Kidney tubule cell (primary cell): ENCODE measurements at regions not wholly inside any gene's neighbourhood (a gene's known extent, or its start where the extent isn't known, plus 50 kb on each side); places are given as distances from the start of the nearest gene placed in this dataset.
"Not testable (repeated sequence)": the region's sequence is repeated elsewhere in the genome, so short reads cannot be mapped to it uniquely, and the experiment has no call there.

Source experiments
- DNase-seq: peaks from one replicate; pipeline ENCODE4 v3.0.0-alpha.2; 2018; ENCODE audit warnings: low spot score

- DNase-seq = no peak
Observed at GRCh38 chr7:20520530-20520929, 94.9 kb upstream of the ABCB5 start.

DNA sequence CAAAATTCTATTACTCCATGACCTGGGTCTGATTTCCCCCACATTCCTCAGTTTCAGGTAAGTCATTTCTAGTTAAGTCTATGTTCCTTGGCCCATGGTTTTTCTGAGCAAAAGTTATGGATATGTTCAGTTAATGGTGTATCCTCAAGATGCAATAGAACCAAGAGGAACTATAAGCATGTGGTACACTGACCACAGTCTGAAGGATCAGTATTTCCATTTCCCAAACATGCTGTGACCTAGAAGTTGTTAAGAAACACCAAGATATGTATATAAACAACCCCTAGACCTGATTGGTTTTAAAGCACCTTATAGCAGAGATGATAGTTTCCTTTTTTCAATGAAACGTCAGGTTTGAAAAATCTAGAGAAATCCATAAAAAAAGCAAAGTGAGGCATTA is 94.2 kb upstream of the ABCB5 start:
- no peak for DNase-seq

DNA sequence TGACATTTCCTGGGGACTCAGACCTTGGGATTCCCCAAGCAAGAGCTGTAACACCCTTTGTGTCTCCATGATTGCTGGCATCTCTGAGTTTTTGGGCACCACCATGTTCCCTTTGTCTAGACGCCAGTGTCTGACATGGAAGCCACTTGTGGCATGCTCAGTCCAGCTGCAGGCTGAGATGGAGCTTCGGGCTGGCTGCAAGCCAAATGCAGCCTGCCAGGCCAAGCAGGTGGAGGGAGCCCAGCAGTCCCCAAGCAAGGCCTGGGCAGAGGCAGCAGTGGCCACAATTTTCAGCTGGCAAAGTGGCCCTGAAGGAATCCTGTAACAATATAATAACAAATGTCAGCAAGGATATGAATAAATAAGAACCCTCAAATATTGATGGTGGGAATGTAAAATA is 86.2 kb upstream of the ABCB5 start:
- DNase-seq = no peak

DNA sequence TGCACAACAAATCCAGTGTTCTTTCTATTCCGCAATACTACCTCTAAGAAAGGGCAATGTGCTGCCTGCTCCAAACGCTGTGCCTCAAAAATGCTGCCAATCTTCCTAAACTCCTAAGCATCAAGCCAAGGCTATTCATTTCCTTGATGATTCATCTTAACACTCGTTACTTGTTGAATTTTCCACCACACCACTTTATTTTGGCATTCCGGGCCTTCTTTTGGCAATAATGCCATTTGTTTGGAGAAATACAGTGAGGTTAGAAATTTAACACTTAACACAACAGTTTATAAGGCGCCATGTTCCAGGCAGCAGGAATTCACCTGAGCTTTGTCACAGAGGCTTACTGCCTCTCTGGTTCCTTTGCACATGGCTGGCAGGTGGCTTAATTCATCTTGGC is 82.6 kb upstream of the ABCB5 start:
- DNase-seq = no peak

DNA sequence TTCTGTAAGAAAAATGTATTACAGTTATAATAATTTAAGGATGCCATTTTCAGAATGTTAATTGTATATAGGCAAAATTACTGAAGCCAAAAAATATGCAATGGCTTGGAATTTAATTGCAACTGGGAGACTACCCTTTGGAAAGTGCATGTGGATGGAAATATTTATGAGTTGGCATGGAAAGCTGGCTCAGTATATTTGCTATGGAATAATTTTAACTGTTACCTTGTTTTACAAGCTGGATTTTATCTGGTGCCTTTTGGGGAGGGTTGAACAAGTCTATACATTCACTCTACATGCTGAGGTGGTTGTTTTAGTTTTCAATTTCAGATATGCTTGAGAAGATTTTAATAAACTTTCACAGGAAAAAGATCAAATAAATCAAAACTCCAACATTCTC is 80.9 kb upstream of the ABCB5 start:
- no peak for DNase-seq

DNA sequence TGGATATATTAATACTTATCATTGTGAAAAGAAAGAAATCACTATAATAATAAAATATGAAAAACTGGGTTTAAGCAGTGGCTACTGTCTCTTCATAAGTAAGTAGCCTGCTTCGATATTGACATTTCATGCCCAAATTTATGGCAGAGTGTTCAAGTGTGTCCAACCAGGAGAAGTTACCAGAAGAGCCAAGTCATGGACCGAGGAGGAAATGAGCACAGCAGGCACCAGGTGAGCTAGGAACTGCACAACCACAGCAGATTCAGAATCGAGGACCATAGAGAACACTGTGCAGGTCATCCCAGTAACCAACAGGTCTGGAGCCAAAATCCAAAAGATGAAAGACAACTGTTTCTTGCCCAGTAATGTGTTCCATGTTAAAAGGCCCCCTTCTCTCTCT is 79.9 kb upstream of the ABCB5 start:
- DNase-seq = no peak

- peak; percentile 38 for DNase-seq
Observed at GRCh38 chr7:20539201-20539600, 76.3 kb upstream of the ABCB5 start.

DNA sequence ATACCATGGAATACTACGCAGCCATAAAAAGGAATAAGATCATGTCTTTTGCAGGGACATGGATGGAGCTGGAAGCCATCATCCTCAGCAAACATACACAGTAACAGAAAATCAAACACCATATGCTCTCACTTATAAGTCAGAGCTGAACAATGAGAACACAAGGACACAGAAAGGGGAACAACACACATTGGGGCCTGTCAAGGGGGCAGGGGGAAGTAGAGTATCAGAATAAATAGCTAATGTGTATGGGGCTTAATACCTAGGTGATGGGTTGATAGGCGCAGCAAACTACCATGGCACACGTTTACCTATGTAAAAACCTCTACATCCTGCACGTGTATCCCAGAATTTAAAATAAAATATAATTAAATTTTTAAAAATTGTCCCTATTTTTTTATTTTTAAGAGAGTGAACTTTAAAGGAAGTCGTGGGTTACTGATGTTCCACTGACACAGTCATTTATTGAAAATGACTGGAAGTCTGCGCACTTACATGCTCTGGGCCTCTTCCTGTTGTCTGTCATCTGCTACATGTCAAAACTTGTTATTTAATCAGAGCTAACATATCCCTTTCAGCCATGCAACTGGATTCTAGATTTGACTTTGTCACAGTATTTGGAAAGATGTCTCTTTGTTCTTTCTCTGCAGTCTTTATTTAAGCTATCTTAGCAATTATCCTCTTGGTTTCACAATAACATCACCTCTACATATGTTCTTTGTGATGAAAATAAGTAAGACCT is 73.7 kb upstream of the ABCB5 start:
- no peak for DNase-seq

DNA sequence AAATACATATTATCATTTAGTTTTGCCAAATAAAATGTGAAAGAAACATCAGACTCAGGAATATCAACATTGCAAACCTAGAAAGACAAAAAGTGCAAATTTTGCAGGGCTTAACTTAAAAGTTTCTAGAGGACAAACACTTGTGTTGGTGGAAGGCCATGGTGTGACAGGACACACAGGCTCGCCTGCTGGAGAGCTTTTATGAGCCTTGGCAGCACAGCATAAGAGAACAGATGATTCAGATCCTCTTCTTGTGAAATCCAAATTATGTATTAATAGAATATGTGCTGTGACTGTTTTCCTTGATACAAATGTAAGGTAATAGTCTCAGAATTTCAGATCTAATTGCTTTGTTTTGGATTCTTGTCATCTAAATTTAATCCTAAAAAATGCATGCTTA is 72.9 kb upstream of the ABCB5 start:
- no peak for DNase-seq

DNA sequence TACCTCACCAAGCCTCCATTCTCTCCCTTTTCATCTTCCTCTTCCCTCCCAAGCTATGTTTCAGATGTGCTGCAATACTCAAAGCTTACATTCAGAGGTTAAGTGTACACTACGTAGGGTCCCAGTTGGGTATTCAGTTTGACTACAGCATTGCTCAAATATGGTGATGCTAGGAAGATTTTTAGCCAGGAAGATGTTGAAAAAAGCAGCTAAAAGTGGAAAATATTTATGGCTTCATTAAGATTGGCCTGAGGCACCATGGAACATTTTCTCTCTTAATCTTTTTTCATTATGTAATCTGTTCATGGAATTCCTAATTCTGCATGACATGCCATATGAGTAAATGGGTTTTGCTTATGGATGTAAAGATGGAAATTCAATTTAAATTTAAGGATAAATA is 72.0 kb upstream of the ABCB5 start:
- no peak for DNase-seq

- DNase-seq = no peak
Observed at GRCh38 chr7:20545016-20545415, 70.5 kb upstream of the ABCB5 start.

- not testable (repeated sequence) for DNase-seq
Observed at GRCh38 chr7:20546958-20547357, 68.5 kb upstream of the ABCB5 start.

GRCh38 chr7:20554072-20554471 is 61.4 kb upstream of the ABCB5 start:
- DNase-seq = no peak

DNA sequence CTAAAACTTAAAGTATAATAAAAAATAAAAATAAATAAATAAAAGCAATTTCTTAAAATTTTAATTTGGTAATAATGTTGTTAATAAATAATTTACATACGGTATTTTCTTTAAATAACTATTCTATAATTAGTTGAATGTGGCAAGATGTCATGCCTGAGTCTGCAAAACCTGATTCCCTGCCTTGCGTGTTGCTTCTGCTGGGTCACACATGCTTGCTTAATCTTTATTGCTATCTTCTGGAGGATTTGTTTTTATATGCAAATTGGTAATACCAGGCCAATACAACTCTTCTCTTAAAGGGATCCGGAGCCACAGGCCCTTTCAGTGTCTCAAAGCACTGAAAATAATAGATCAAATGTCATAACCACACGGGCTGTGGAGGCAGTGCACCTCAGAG is 59.4 kb upstream of the ABCB5 start:
- DNase-seq = no peak

DNA sequence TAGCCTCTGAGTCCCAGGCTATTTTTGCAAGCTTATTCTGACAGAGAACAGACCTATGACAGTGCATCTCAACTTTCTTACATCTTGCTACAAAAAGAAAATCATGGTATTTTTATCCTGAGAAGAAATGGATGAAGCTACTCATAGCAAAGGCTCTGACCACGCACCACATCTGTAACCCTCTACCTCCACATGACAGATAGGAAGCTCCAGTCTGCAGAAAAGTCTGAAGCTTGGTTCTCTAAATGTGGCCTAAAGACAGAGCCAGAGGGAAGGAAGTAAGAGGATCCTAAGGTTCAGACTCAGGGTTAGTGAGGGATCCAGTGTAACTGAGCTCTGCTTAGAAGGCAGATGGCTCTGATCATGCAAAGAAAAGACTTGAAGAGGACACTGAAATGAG is 58.4 kb upstream of the ABCB5 start:
- DNase-seq = no peak

GRCh38 chr7:20558963-20559716 is 56.3 kb upstream of the ABCB5 start:
- no peak for DNase-seq

DNA sequence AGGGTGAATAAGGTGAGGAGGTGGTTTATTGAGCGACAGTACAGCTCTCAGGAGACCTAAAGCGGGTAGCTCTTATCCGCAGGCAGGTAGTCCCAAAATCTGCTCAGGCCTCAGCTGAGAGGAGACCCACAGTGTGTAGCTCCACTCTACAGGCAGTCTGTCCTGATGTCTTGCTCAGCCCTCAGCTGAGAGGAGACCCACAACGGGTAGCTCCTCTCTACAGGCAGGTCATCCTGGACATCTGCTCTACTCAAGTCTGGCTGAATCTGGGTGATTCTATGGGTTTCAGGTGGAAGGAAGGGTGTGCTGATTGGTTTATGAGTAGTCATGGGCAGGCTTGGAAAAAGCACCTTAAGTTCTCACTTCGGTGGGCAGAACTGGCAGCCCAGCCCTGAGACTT is 55.6 kb upstream of the ABCB5 start:
- DNase-seq = no peak

DNA sequence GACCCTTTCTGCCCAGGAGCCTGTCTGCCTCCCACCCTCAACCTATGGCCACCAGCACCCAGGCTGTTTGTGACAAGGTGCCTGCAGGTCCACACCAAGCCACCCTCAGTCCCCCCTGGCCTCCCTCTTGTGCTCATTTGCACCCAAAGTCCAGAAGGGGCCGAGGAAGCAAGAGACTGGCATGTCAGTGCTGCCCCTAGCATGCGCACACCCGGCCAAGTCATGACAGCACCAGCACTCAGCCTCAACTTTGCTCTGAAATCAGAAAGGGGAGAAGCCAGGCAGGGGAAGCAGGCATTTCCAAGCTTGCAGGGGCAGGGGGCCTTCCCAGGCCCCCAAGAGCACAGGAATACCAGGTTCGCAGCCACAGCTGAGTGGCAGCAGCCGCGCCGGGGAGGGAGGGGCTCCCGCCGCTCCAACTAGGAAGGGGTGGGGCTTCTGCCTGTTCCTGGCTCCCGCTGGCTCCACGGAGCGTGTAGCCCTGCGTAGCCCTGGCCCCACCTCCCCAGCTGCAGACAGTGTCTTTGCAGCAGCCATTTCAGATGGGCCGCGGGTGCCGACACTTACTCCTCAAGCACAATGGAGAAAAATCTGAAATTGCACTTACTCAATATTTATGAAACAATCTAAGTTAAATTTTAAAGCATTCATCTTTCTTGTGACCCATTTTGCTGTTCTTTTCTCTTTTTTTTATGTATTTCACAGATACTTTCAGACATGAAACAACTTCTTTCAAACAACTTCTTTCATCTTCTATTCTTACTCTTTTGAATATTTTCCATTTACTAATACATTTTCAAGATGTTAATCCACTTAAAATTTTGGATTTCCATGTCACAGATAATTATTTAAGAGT is 54.9 kb upstream of the ABCB5 start:
- DNase-seq = no peak

GRCh38 chr7:20561466-20561865 is 54.0 kb upstream of the ABCB5 start:
- peak; percentile 44 for DNase-seq

DNA sequence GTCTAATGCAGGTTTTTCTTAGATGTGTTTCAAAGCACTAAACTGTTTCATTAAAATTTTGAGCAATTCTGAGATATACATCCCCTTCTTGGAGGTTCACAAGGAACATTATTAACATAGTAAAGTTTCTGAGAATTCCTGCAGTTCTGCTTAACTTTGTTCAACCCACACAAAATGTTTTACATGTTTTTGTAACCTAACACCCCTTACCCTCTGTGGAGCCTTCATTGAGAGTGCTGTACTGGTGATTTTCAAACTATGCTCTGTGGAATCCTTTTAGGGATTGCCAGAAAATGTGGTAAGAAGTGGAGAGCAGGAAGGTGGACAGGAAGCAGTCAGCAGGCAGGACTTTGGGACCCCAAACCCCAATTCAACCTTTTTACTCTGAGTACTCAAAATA is 53.6 kb upstream of the ABCB5 start:
- no peak for DNase-seq

GRCh38 chr7:20562461-20562860 is 53.0 kb upstream of the ABCB5 start:
- DNase-seq = peak; percentile 29
